Retinal pigment epithelial cell (primary cell): ENCODE measurements at regions not wholly inside any gene's neighbourhood (a gene's known extent, or its start where the extent isn't known, plus 50 kb on each side); places are given as distances from the start of the nearest gene placed in this dataset.

Experiments
- DNase-seq: peaks from one replicate; pipeline ENCODE4 v3.0.0-alpha.2; 2010; ENCODE audit warnings: low read depth
- H3K4me3 ChIP-seq: 2 replicates; pipeline ENCODE4 v1.5.1; 2011; ENCODE audit warnings: mild to moderate bottlenecking, low read length, control low read depth, moderate library complexity
- TF ChIP-seq, protein P1 (sequence below): conservative IDR thresholded peaks from 2 replicates; pipeline ENCODE4 v1.5.1; 2011; ENCODE audit warnings: low read depth, low read length, control low read depth, inconsistent platforms

DNA sequence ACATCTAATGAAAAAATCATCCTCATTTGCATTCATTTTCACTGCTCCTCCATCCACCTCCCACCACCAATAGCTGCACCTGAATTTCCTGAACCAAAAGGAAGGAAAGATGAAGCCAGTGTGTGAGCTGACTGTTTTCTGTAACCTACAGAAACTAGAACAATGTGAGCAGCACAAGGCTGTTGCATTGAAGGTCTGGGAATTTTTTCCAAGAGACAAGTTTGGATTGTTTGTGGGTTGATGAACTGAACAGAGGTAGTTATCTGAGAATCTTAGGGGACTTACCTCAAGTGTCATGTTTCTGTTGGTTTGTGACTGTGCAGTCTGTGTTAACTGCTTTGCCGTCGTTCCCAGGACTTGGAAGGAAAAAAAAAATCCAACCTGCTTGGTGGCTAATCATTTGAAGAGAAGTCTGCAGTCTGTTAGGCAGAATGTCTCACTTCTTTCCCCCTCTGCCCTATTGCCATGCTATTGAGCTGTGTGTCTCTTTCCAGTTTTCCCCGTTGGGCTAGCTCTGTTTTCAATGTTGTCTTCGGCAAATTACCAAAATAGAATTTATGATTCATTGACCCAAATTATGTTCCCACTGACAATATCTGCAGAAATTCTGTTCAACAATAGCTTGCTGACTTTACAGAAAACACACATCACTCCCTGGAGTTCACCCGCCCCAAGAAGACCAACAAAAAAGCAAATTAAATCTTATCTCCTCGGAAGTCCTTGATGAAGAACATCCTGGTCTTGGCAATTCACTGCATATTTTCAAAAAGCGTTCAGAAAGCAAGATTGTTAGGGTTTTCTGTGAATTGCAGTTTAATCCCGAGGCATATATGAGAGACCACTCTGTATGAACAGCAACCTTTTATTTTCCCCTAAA, 76.0 kb downstream of the SC5D start:
- no peak overlapping the region for H3K4me3 ChIP-seq
- TF ChIP-seq, protein P1, sequence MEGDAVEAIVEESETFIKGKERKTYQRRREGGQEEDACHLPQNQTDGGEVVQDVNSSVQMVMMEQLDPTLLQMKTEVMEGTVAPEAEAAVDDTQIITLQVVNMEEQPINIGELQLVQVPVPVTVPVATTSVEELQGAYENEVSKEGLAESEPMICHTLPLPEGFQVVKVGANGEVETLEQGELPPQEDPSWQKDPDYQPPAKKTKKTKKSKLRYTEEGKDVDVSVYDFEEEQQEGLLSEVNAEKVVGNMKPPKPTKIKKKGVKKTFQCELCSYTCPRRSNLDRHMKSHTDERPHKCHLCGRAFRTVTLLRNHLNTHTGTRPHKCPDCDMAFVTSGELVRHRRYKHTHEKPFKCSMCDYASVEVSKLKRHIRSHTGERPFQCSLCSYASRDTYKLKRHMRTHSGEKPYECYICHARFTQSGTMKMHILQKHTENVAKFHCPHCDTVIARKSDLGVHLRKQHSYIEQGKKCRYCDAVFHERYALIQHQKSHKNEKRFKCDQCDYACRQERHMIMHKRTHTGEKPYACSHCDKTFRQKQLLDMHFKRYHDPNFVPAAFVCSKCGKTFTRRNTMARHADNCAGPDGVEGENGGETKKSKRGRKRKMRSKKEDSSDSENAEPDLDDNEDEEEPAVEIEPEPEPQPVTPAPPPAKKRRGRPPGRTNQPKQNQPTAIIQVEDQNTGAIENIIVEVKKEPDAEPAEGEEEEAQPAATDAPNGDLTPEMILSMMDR = no peak
- DNase-seq = no peak

GRCh38 chr11:121369366-121369765, 76.8 kb downstream of the SC5D start:
- no peak overlapping the region for H3K4me3 ChIP-seq
- no peak for DNase-seq
- TF ChIP-seq, protein P1 = no peak

GRCh38 chr11:121372028-121372427, 79.5 kb downstream of the SC5D start:
- DNase-seq = no peak
- TF ChIP-seq, protein P1 = no peak
- H3K4me3 ChIP-seq = no peak overlapping the region

DNA sequence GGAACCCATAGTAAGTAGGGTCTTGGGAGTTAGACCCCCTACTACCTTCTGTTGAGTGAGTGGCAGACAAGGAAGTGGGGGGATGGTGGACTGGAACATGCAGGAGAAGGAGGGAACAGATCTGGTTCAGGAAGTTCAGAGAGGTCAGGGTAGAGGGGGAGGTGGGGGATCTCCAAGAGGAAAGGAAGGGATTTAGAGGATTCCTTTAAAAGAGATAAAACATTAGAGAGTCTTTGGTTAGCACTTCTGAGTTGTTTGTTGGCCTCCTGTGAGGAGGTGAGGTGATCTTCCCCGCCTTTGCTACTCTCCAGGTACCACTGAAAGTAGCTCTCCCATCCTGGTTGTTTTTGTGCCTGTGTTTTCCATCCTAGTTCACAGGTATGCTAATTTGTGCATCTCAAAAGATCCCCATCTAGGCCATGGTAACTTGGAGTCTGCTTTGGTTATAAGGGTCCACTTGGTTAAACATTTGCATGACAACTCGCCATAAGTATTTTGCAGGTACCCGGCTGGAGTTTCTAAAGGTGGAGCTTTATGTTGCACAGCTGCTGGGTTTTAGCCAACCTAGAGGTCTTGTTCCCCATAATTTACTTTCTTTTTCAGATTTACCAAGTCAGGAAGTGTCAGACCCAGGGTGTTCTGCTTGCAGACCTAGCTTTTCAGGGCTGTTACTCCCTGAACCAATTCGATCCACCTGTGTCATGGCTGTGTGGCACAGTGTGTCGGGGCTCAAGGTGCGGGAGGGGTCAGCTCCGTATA, 79.3 kb upstream of the SORL1 start:
- H3K4me3 ChIP-seq = no peak overlapping the region
- no peak for DNase-seq
- TF ChIP-seq, protein P1 = no peak

DNA sequence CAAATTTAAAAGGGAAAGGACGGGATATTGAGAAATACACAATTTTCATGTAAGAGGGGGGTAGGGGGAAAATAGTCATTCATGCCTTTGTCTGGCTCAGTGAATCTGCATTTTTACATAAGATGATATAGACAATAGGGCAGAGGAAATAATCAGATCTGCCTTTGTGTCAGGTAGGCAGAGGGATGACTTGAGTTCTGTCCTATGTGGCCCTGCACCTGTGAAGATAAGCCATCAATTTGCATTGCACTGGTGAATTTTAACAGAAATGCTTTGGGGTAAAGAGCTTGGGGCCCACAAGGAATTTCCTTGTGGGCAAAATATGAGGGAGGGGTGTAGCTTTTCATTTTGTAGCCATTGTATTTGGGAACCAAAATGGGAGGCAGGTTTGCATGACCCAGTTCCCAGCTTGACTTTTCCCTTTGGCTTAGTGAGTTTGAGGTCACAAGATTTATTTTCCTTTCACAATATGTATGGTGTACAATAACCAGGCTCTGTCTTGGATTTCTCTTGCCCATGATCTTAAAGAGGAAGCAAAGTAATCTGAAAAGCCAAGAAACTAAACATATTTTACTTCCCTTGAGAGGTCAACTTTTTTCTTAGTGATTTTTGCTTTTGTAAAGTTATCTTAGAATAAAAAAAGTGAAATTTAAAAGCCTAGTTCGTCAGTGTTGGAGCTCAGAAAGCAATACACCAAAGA, 77.7 kb upstream of the SORL1 start:
- TF ChIP-seq, protein P1 = no peak
- no peak overlapping the region for H3K4me3 ChIP-seq
- no peak for DNase-seq

DNA sequence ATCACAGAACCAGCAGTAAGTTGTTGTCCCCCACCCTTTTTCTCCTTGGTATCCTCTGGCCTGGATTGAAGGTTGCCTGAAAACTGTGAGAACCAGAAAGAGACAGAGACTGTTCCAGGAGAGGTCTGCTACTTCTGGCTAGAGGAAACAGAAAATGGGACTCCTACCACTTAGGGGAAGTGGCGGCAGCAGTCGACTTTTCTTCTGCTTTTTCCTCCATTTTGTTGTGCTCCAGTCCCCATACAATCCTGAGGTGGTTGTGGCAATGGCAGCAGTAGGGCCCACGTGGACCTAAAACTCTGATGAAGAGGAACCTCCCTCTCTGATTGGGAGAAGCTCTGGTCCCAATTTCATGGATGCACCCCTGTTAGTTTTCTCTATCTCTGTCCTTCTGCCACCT, 76.0 kb upstream of the SORL1 start:
- no peak for DNase-seq
- no peak overlapping the region for H3K4me3 ChIP-seq
- TF ChIP-seq, protein P1 = no peak
